HepG2 (cell line): ENCODE measurements at regions not wholly inside any gene's neighbourhood (a gene's known extent, or its start where the extent isn't known, plus 50 kb on each side); places are given as distances from the start of the nearest gene placed in this dataset.

Experiments used
- CTCF ChIP-seq: sonication (generic); formaldehyde crosslinking; IDR thresholded peaks from 2 replicates; pipeline ENCODE4 v1.5.0; 2020; ENCODE audit warnings: mild to moderate bottlenecking, missing genetic modification reagents, moderate library complexity
- DRAP1 ChIP-seq: IDR thresholded peaks from 2 replicates; pipeline ENCODE4 v1.6.1; 2016; ENCODE audit warnings: missing genetic modification reagents, missing compliant biosample characterization
- MLX ChIP-seq: IDR thresholded peaks from 2 replicates; pipeline ENCODE4 v1.6.1; 2016
- TCF7L2 ChIP-seq: IDR thresholded peaks from 2 replicates; pipeline ENCODE4 v1.6.1; 2011; ENCODE audit warnings: mild to moderate bottlenecking, low read depth, low read length, moderate library complexity
- ZBTB8A ChIP-seq: sonication (generic); formaldehyde crosslinking; IDR thresholded peaks from 2 replicates; pipeline ENCODE4 v1.4.0; 2020; ENCODE audit warnings: mild to moderate bottlenecking, low read depth, missing genetic modification reagents, borderline replicate concordance
- ZNF549 ChIP-seq: sonication (generic); formaldehyde crosslinking; IDR thresholded peaks from 2 replicates; pipeline ENCODE4 v1.5.0; 2020; ENCODE audit warnings: missing genetic modification reagents
- ZNF567 ChIP-seq: sonication (generic); formaldehyde crosslinking; IDR thresholded peaks from 2 replicates; pipeline ENCODE4 v1.8.1; 2023; ENCODE audit warnings: mild to moderate bottlenecking, missing genetic modification reagents, borderline replicate concordance

DNA sequence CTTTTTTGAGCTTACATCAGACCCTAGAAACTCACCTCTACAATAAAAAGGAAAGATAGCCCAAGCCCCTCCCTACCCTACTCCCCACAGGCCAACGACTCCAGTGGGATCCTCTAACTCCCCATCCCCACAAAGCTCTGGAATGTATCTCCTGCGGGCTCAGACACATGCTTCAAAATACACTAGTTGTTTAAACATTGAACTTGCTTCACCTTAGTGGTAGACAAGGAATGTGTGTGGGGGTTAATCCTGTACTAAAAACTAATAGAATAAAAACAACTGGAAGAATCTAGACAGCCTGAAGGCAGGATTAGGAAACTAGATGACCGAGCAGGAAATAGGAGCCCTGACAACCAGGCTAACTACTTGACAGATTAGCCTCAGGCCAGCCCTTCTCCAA lies 211.5 kb downstream of the SUCLG1 start:
- TF ChIP-seq TCF7L2 (no peak), ZNF567 (CRISPR knock-in tag) (no peak), ZBTB8A (CRISPR knock-in tag) (no peak), ZNF549 (CRISPR knock-in tag) (no peak), DRAP1 (CRISPR knock-in tag) (no peak), MLX (CRISPR knock-in tag) (no peak), CTCF (no peak)
